H9 (cell line): ENCODE measurements at regions not wholly inside any gene's neighbourhood (a gene's known extent, or its start where the extent isn't known, plus 50 kb on each side); places are given as distances from the start of the nearest gene placed in this dataset.

ENCODE experiments used
- DNase-seq: peaks from one replicate; pipeline ENCODE4 v3.0.0-alpha.2; 2017
- H2AFZ ChIP-seq: one replicate; pipeline ENCODE4 v1.6.1; 2013; ENCODE audit warnings: mild to moderate bottlenecking, low read length, control low read depth, moderate library complexity
- H2AK5ac ChIP-seq: 2 replicates; pipeline ENCODE4 v1.6.1; 2013; ENCODE audit warnings: low read length, control low read depth, mixed read lengths; ENCODE audit not compliant: insufficient read length
- H2BK120ac ChIP-seq: one replicate; pipeline ENCODE4 v1.6.1; 2013; ENCODE audit warnings: low read depth, mild to moderate bottlenecking, low read length, control low read depth, inconsistent platforms; ENCODE audit not compliant: poor library complexity, severe bottlenecking
- H2BK12ac ChIP-seq: 2 replicates; pipeline ENCODE4 v1.6.1; 2013; ENCODE audit warnings: low read length, control low read depth, mixed read lengths, low read depth; ENCODE audit not compliant: insufficient read length
- H2BK15ac ChIP-seq: 2 replicates; pipeline ENCODE4 v1.6.1; 2013; ENCODE audit warnings: low read depth, low read length, control low read depth
- H2BK20ac ChIP-seq: one replicate; pipeline ENCODE4 v1.6.1; 2013; ENCODE audit warnings: low read depth, mild to moderate bottlenecking, low read length, control low read depth, inconsistent platforms; ENCODE audit not compliant: poor library complexity, severe bottlenecking
- H2BK5ac ChIP-seq: 2 replicates; pipeline ENCODE4 v1.6.1; 2013; ENCODE audit warnings: low read length, control low read depth, mixed read lengths; ENCODE audit not compliant: insufficient read length
- H3K14ac ChIP-seq: 2 replicates; pipeline ENCODE4 v1.6.1; 2013; ENCODE audit warnings: low read length, control low read depth; ENCODE audit not compliant: insufficient read depth
- H3K18ac ChIP-seq: 2 replicates; pipeline ENCODE4 v1.6.1; 2013; ENCODE audit warnings: low read depth, mild to moderate bottlenecking, mixed read lengths, low read length, control low read depth; ENCODE audit not compliant: insufficient read length
- H3K23ac ChIP-seq: 2 replicates; pipeline ENCODE4 v1.6.1; 2013; ENCODE audit warnings: low read length, control low read depth, mixed read lengths, low read depth; ENCODE audit not compliant: insufficient read length
- H3K23me2 ChIP-seq: 2 replicates; pipeline ENCODE4 v1.6.1; 2013; ENCODE audit warnings: low read depth, mild to moderate bottlenecking, mixed read lengths, low read length, control low read depth; ENCODE audit not compliant: insufficient read length, poor library complexity, severe bottlenecking
- H3K27ac ChIP-seq: 2 replicates; pipeline ENCODE4 v1.5.1; 2013; ENCODE audit warnings: low read length, control low read depth, mixed read lengths, low read depth; ENCODE audit not compliant: insufficient read length
- H3K27me3 ChIP-seq: 2 replicates; pipeline ENCODE4 v1.6.1; 2013; ENCODE audit warnings: low read length, control low read depth, inconsistent platforms; ENCODE audit not compliant: insufficient read depth
- H3K4ac ChIP-seq: 2 replicates; pipeline ENCODE4 v1.6.1; 2013; ENCODE audit warnings: low read depth, mild to moderate bottlenecking, control low read depth, inconsistent platforms, low read length, moderate library complexity
- H3K4me1 ChIP-seq: 2 replicates; pipeline ENCODE4 v1.6.1; 2013; ENCODE audit warnings: low read length, control low read depth, inconsistent platforms; ENCODE audit not compliant: insufficient read depth
- H3K4me2 ChIP-seq: 2 replicates; pipeline ENCODE4 v1.6.1; 2013; ENCODE audit warnings: low read length, control low read depth, mixed read lengths; ENCODE audit not compliant: insufficient read length, insufficient read depth
- H3K56ac ChIP-seq: 2 replicates; pipeline ENCODE4 v1.6.1; 2013; ENCODE audit warnings: low read depth, mild to moderate bottlenecking, mixed read lengths, low read length, control low read depth; ENCODE audit not compliant: insufficient read length
- H3K79me1 ChIP-seq: 2 replicates; pipeline ENCODE4 v1.6.1; 2013; ENCODE audit warnings: low read depth, mild to moderate bottlenecking, moderate library complexity, low read length, control low read depth, inconsistent platforms; ENCODE audit not compliant: insufficient read depth, poor library complexity, severe bottlenecking
- H3K79me2 ChIP-seq: 2 replicates; pipeline ENCODE4 v1.6.1; 2013; ENCODE audit warnings: low read length, control low read depth, inconsistent platforms; ENCODE audit not compliant: insufficient read depth
- H3K9ac ChIP-seq: 2 replicates; pipeline ENCODE4 v1.6.1; 2013; ENCODE audit warnings: low read length, control low read depth, mixed read lengths; ENCODE audit not compliant: insufficient read length; ENCODE audit errors: extremely low read depth
- H3K9me3 ChIP-seq: one replicate; pipeline ENCODE4 v1.6.1; 2013; ENCODE audit warnings: low read depth, low read length, inconsistent platforms; ENCODE audit not compliant: control insufficient read depth
- H3T11ph ChIP-seq: one replicate; pipeline ENCODE4 v1.6.1; 2013; ENCODE audit warnings: mild to moderate bottlenecking, low read length, control low read depth, inconsistent platforms
- H4K20me1 ChIP-seq: one replicate; pipeline ENCODE4 v1.6.1; 2013; ENCODE audit not compliant: control insufficient read depth, insufficient read length, insufficient read depth
- H4K5ac ChIP-seq: 2 replicates; pipeline ENCODE4 v1.6.1; 2013; ENCODE audit warnings: low read depth, mild to moderate bottlenecking, mixed read lengths, low read length, control low read depth; ENCODE audit not compliant: insufficient read length
- H4K8ac ChIP-seq: replicated peaks from 2 replicates; pipeline ENCODE4 v1.6.1; 2013; ENCODE audit warnings: low read length, control low read depth, mixed read lengths, low read depth; ENCODE audit not compliant: insufficient read length
- H4K91ac ChIP-seq: 2 replicates; pipeline ENCODE4 v1.6.1; 2013; ENCODE audit warnings: low read depth, mild to moderate bottlenecking, moderate library complexity, mixed read lengths, low read length, control low read depth; ENCODE audit not compliant: insufficient read length
- H3K27ac Mint-ChIP-seq, 3 experiments: 2 replicates in 2 of 3; 3 replicates in 1 of 3; pipeline ENCODE4 v1.8.0; 2020 to 2021; ENCODE audit warnings: mixed read lengths in 3 of 3, mild to moderate bottlenecking in 1 of 3, moderate library complexity in 1 of 3
- H3K27me3 Mint-ChIP-seq: 2 replicates; pipeline ENCODE4 v1.8.0; 2021; ENCODE audit warnings: low read depth, mild to moderate bottlenecking, moderate library complexity, mixed read lengths
- H3K36me3 Mint-ChIP-seq, 3 experiments: 2 replicates in 2 of 3; 3 replicates in 1 of 3; pipeline ENCODE4 v1.8.0; 2020 to 2021; ENCODE audit warnings: low read depth in 3 of 3, mixed read lengths in 3 of 3; ENCODE audit not compliant: insufficient read depth in 1 of 3
- H3K4me1 Mint-ChIP-seq, 2 experiments: 2 replicates each; pipeline ENCODE4 v1.8.0; 2020; ENCODE audit warnings: mixed read lengths in 2 of 2
- H3K4me3 Mint-ChIP-seq, 2 experiments: 2 replicates in 1 of 2; 3 replicates in 1 of 2; pipeline ENCODE4 v1.8.0; 2020 to 2021; ENCODE audit warnings: mild to moderate bottlenecking in 2 of 2, mixed read lengths in 2 of 2, moderate library complexity in 1 of 2
- H3K9me3 Mint-ChIP-seq, 2 experiments: 2 replicates in 1 of 2; 3 replicates in 1 of 2; pipeline ENCODE4 v1.8.0; 2020; ENCODE audit warnings: mild to moderate bottlenecking in 2 of 2, mixed read lengths in 2 of 2, moderate library complexity in 1 of 2
- CTCF ChIP-seq: fragments of 200-600 bp; sonication (generic); conservative IDR thresholded peaks from 3 replicates; pipeline ENCODE4 v1.8.0; 2021; ENCODE audit warnings: antibody characterized with exemption, mild to moderate bottlenecking
- WGBS: extraction: QIAGEN DNeasy Blood & Tissue Kit; methylation state at CpG from one replicate; pipeline ENCODE4 v1.1.7; 2013; ENCODE audit warnings: missing lambda C conversion rate, low lambda C conversion rate, mixed read lengths; ENCODE audit not compliant: insufficient read length; ENCODE audit errors: extremely low coverage; 5-methylcytosine and 5-hydroxymethylcytosine counted together

GRCh38 chr6:67896476-67896875 lies 738.6 kb upstream of the ADGRB3 start:
- H4K20me1 ChIP-seq: no peaks in the 10 kb centered on the region
- H2BK15ac ChIP-seq: no peak overlapping the region
- no peaks in the 10 kb centered on the region for H3K4me1 Mint-ChIP-seq
- H2BK20ac ChIP-seq: no peak overlapping the region
- no peak for TF ChIP-seq CTCF
- no CpG with 5 or more reads among the region's 1 CpG for WGBS
- H4K91ac ChIP-seq: no peak overlapping the region
- no peak overlapping the region for H4K5ac ChIP-seq
- no peak overlapping the region for H2BK12ac ChIP-seq
- H3K23ac ChIP-seq: no peak overlapping the region
- H3K56ac ChIP-seq: no peak overlapping the region
- H3K9me3 ChIP-seq: no peaks in the 10 kb centered on the region
- no peak overlapping the region for H2AFZ ChIP-seq
- H3K4me1 ChIP-seq: no peaks in the 10 kb centered on the region
- H2BK120ac ChIP-seq: no peak overlapping the region
- H3K27me3 ChIP-seq: no peaks in the 10 kb centered on the region
- no peaks in the 10 kb centered on the region for H3K23me2 ChIP-seq
- H3K27me3 Mint-ChIP-seq: no peaks in the 10 kb centered on the region
- H3K36me3 Mint-ChIP-seq: peaks cover 0 to 3% (median 0%) of the 10 kb centered on the region in 3 experiments; a peak in 4 of 7 replicates
- no peak overlapping the region for H3K27ac ChIP-seq
- no peak overlapping the region for H3K18ac ChIP-seq
- no peak overlapping the region for H3K9ac ChIP-seq
- H3K4ac ChIP-seq: no peak overlapping the region
- no peak overlapping the region for H3K4me3 Mint-ChIP-seq
- H3T11ph ChIP-seq: no peak overlapping the region
- H3K79me1 ChIP-seq: no peaks in the 10 kb centered on the region
- DNase-seq: no peak
- no peak overlapping the region for H2AK5ac ChIP-seq
- no peak overlapping the region for H4K8ac ChIP-seq
- H3K79me2 ChIP-seq: no peaks in the 10 kb centered on the region
- H3K4me2 ChIP-seq: no peak overlapping the region
- peaks cover 5 to 7% of the 10 kb centered on the region in 2 experiments; a peak in 3 of 5 replicates for H3K9me3 Mint-ChIP-seq
- no peak overlapping the region for H3K14ac ChIP-seq
- no peak overlapping the region for H2BK5ac ChIP-seq
- no peak overlapping the region for H3K27ac Mint-ChIP-seq
